Panc1 (cell line): ENCODE measurements at regions not wholly inside any gene's neighbourhood (a gene's known extent, or its start where the extent isn't known, plus 50 kb on each side); places are given as distances from the start of the nearest gene placed in this dataset.

Experiments
- ATAC-seq: fragments of 200-7000 bp; cut with Tn5 transposase; 2 replicates; pipeline ENCODE4 v1.9.1; 2020; ENCODE audit warnings: mild to moderate bottlenecking, moderate library complexity
- BruUV-seq: library from RNA; stranded (reverse); fragments of 400-500 nt; replicated peaks from 2 replicates; lab custom pipeline; 2021; lab: Mats Ljungman, UMichigan
- CTCF ChIA-PET: fragments of 300-600 bp; sonication (Branson Sonifier 250); formaldehyde crosslinking; loops from one replicate; lab custom pipeline; 2022; ENCODE audit warnings: antibody characterized with exemption; lab: Charles Lee
- POLR2A ChIA-PET: fragments of 300-600 bp; sonication (Branson Sonifier 250); formaldehyde crosslinking; loops from one replicate; lab custom pipeline; 2022; ENCODE audit warnings: antibody characterized with exemption; lab: Charles Lee
- DNase-seq: peaks from one replicate; pipeline ENCODE4 v3.0.0-alpha.2; 2010; ENCODE audit warnings: low read depth, low spot score
- H3K27ac ChIP-seq: 2 replicates; pipeline ENCODE4 v1.5.1; 2011; ENCODE audit warnings: mild to moderate bottlenecking, low read length, inconsistent platforms
- H3K27me3 ChIP-seq: fragments of 200-500 bp; sonication (Bioruptor generic); 2 replicates; pipeline ENCODE4 v1.6.0; 2014; ENCODE audit warnings: low read length, inconsistent platforms; ENCODE audit not compliant: control insufficient read depth, insufficient read depth
- H3K36me3 ChIP-seq: fragments of 200-500 bp; sonication (Bioruptor generic); 2 replicates; pipeline ENCODE4 v1.5.1; 2014; ENCODE audit warnings: inconsistent platforms, mild to moderate bottlenecking, low read length, moderate library complexity; ENCODE audit not compliant: control insufficient read depth, insufficient read depth
- H3K4me1 ChIP-seq: 2 replicates; pipeline ENCODE4 v1.5.1; 2011; ENCODE audit warnings: inconsistent platforms, mild to moderate bottlenecking, low read length, moderate library complexity; ENCODE audit not compliant: control insufficient read depth, insufficient read depth
- H3K4me3 ChIP-seq, 2 experiments: 2 replicates each; pipeline ENCODE4 v1.5.1; 2011 to 2012; ENCODE audit warnings: low read depth in 2 of 2, low read length in 2 of 2, mild to moderate bottlenecking in 2 of 2, inconsistent platforms in 1 of 2, moderate library complexity in 1 of 2
- H3K9me3 ChIP-seq: fragments of 200-500 bp; sonication (Bioruptor generic); 2 replicates; pipeline ENCODE4 v1.5.1; 2014; ENCODE audit warnings: low read depth, mild to moderate bottlenecking, inconsistent platforms, low read length, moderate library complexity; ENCODE audit not compliant: control insufficient read depth, insufficient read depth
- CTCF ChIP-seq: fragments of 450-650 bp; IDR thresholded peaks from 2 replicates; pipeline ENCODE4 v1.5.1; 2017; ENCODE audit warnings: mild to moderate bottlenecking
- POLR2AphosphoS5 ChIP-seq: IDR thresholded peaks from 2 replicates; pipeline ENCODE4 v1.6.1; 2012; ENCODE audit warnings: mild to moderate bottlenecking, low read depth, low read length, moderate library complexity
- SIN3A ChIP-seq: IDR thresholded peaks from 2 replicates; pipeline ENCODE4 v1.6.1; 2012; ENCODE audit warnings: low read depth, mild to moderate bottlenecking, low read length, moderate library complexity, borderline replicate concordance; ENCODE audit not compliant: insufficient read depth
- TCF7L2 ChIP-seq: IDR thresholded peaks from 2 replicates; pipeline ENCODE4 v1.6.1; 2011; ENCODE audit warnings: mild to moderate bottlenecking, low read depth, low read length, inconsistent platforms
- in situ Hi-C: cut with HindIII; loops from 2 replicates; pipeline ENCODE4 v1.10.0; 2016; ENCODE audit warnings: low sequenced_read_pairs, low pct_unique_long_range_greater_than_20kb
- intact Hi-C: fragments of 100-400 bp; cut with micrococcal nuclease; formaldehyde crosslinking; loops from one replicate; pipeline ENCODE4 v1.10.0; 2022; ENCODE audit not compliant: unreplicated experiment
- TF ChIP-seq, protein P1 (sequence below), 2 experiments: IDR thresholded peaks; 2 replicates each; pipeline ENCODE4 v1.6.1; 2011 to 2012; ENCODE audit warnings: low read depth in 2 of 2, control low read depth in 1 of 2, low read length in 1 of 2, mild to moderate bottlenecking in 1 of 2, moderate library complexity in 1 of 2; ENCODE audit not compliant: insufficient read depth in 1 of 2

DNA sequence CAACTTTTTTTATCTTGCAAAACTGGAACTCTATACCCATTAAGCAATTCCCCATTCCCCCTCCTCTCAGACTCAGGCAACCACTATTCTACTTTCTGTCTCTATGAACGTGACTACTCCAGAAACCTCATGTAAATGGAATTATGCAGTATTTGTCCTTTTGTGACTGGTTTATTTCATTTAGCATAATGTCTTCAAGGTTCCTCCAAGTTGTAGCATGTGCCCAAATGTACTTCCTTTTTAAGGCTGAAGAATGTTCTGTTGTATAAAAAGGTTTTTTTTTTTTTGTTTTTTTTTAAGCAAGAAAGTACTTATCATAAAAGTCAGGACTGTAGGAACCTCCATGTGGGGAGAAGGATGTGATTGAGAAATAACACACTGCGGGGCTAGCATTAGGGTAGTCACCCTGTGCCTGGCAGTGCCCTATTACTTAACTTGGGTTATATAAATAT lies 145.3 kb upstream of the FOXN2 start:
- intact Hi-C loops: no loop called here
- H3K36me3 ChIP-seq: no peaks in the 10 kb centered on the region
- H3K27ac ChIP-seq: no peak overlapping the region
- H3K9me3 ChIP-seq: no peaks in the 10 kb centered on the region
- no TSS peak for BruUV-seq
- ChIA-PET POLR2A (no interaction called here), CTCF (no interaction called here)
- H3K4me1 ChIP-seq: no peaks in the 10 kb centered on the region
- DNase-seq: no peak
- H3K4me3 ChIP-seq: no peak overlapping the region
- in situ Hi-C loops: no loop called here
- H3K27me3 ChIP-seq: no peaks in the 10 kb centered on the region
- no peak for ATAC-seq
- TF ChIP-seq POLR2AphosphoS5: no peak

GRCh38 chr2:48170281-48170680 lies 144.2 kb upstream of the FOXN2 start:
- ChIA-PET CTCF (no interaction called here), POLR2A (no interaction called here)
- in situ Hi-C loops: no loop called here
- no TSS peak for BruUV-seq
- H3K27ac ChIP-seq: no peak overlapping the region
- no peak overlapping the region for H3K4me3 ChIP-seq
- no peaks in the 10 kb centered on the region for H3K27me3 ChIP-seq
- TF ChIP-seq CTCF (no peak), POLR2AphosphoS5 (no peak), SIN3A (no peak)
- TF ChIP-seq, protein P1, sequence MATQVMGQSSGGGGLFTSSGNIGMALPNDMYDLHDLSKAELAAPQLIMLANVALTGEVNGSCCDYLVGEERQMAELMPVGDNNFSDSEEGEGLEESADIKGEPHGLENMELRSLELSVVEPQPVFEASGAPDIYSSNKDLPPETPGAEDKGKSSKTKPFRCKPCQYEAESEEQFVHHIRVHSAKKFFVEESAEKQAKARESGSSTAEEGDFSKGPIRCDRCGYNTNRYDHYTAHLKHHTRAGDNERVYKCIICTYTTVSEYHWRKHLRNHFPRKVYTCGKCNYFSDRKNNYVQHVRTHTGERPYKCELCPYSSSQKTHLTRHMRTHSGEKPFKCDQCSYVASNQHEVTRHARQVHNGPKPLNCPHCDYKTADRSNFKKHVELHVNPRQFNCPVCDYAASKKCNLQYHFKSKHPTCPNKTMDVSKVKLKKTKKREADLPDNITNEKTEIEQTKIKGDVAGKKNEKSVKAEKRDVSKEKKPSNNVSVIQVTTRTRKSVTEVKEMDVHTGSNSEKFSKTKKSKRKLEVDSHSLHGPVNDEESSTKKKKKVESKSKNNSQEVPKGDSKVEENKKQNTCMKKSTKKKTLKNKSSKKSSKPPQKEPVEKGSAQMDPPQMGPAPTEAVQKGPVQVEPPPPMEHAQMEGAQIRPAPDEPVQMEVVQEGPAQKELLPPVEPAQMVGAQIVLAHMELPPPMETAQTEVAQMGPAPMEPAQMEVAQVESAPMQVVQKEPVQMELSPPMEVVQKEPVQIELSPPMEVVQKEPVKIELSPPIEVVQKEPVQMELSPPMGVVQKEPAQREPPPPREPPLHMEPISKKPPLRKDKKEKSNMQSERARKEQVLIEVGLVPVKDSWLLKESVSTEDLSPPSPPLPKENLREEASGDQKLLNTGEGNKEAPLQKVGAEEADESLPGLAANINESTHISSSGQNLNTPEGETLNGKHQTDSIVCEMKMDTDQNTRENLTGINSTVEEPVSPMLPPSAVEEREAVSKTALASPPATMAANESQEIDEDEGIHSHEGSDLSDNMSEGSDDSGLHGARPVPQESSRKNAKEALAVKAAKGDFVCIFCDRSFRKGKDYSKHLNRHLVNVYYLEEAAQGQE (IDR thresholded peaks at IDR 0.05; ENCODE audit: insufficient read depth in 1 of 2, low read depth in 2 of 2, low read length in 1 of 2): no peak
- ATAC-seq: no peak
- intact Hi-C loops: no loop called here
- H3K4me1 ChIP-seq: no peaks in the 10 kb centered on the region
- no peaks in the 10 kb centered on the region for H3K9me3 ChIP-seq
- DNase-seq: no peak
- H3K36me3 ChIP-seq: no peaks in the 10 kb centered on the region

DNA sequence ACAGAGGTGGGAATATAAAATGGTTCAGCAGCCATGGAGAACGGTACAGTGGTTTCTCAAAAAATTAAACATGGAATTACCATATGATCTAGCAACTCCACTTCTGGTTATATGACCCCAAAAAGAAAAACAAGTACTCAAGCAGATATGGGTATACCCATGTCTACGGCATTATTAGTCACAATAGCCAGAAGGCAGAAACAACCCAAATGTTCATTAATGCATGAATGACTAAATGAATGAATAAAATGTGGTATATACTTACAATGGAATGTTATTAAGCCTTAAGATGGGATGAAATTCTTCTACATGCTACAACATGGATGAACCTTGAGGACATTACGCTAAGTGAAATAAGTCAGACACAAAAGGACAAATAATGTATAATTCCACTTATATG lies 141.3 kb upstream of the FOXN2 start:
- intact Hi-C loops (no loop called here), in situ Hi-C loops (no loop called here)
- BruUV-seq: no TSS peak
- ATAC-seq (no peak), DNase-seq (no peak)
- Histone ChIP-seq H3K27ac (no peak overlapping the region), H3K27me3 (no peaks in the 10 kb centered on the region), H3K9me3 (no peaks in the 10 kb centered on the region), H3K36me3 (no peaks in the 10 kb centered on the region), H3K4me1 (no peaks in the 10 kb centered on the region), H3K4me3 (no peak overlapping the region)
- TF ChIP-seq SIN3A (no peak), POLR2AphosphoS5 (no peak), TCF7L2 (no peak)
- ChIA-PET CTCF (no interaction called here), POLR2A (no interaction called here)
